GM12878 (cell line): ENCODE measurements at regions not wholly inside any gene's neighbourhood (a gene's known extent, or its start where the extent isn't known, plus 50 kb on each side); places are given as distances from the start of the nearest gene placed in this dataset.

Source experiments
- BCL11A ChIP-seq: IDR thresholded peaks from 2 replicates; pipeline ENCODE4 v1.6.1; 2011; ENCODE audit warnings: low read depth, low read length
- CBFB ChIP-seq: IDR thresholded peaks from 2 replicates; pipeline ENCODE4 v1.6.1; 2016; ENCODE audit warnings: antibody characterized with exemption, low read depth
- CBX5 ChIP-seq: sonication (generic); IDR thresholded peaks from 2 replicates; pipeline ENCODE4 v1.6.1; 2016; ENCODE audit warnings: low read depth, moderate library complexity, mild to moderate bottlenecking, inconsistent platforms
- CREM ChIP-seq: IDR thresholded peaks from 2 replicates; pipeline ENCODE4 v1.6.1; 2014; ENCODE audit warnings: antibody characterized with exemption, low read depth
- E2F4 ChIP-seq: IDR thresholded peaks from 2 replicates; pipeline ENCODE4 v1.6.1; 2012; ENCODE audit warnings: low read depth, low read length, improper control_type of control experiment
- EZH2 ChIP-seq: IDR thresholded peaks from 2 replicates; pipeline ENCODE4 v1.6.1; 2012; ENCODE audit warnings: low read depth, mild to moderate bottlenecking, control low read depth, inconsistent platforms, low read length, borderline replicate concordance; ENCODE audit not compliant: control insufficient read depth
- HCFC1 ChIP-seq: fragments of 150-350 bp; IDR thresholded peaks from 2 replicates; pipeline ENCODE4 v1.6.1; 2014; ENCODE audit warnings: low read length
- IKZF2 ChIP-seq, 2 experiments: fragments of 450-650 bp; IDR thresholded peaks; 2 replicates each; pipeline ENCODE4 v1.6.1; 2017; ENCODE audit warnings: mild to moderate bottlenecking in 2 of 2, moderate library complexity in 2 of 2
- PBX3 ChIP-seq: IDR thresholded peaks from 2 replicates; pipeline ENCODE4 v1.6.1; 2011; ENCODE audit warnings: mild to moderate bottlenecking, low read depth, low read length, moderate library complexity; ENCODE audit not compliant: insufficient replicate concordance
- PRDM15 ChIP-seq: fragments of 450-650 bp; formaldehyde crosslinking; IDR thresholded peaks from 2 replicates; pipeline ENCODE4 v1.4.0; 2020; ENCODE audit warnings: mild to moderate bottlenecking, moderate library complexity
- REST ChIP-seq: IDR thresholded peaks from 2 replicates; pipeline ENCODE4 v1.6.1; 2012; ENCODE audit warnings: mild to moderate bottlenecking, low read depth, low read length
- SIN3A ChIP-seq: IDR thresholded peaks from 2 replicates; pipeline ENCODE4 v1.6.1; 2012; ENCODE audit warnings: low read depth, low read length, improper control_type of control experiment
- SMAD1 ChIP-seq: fragments of 450-650 bp; IDR thresholded peaks from 2 replicates; pipeline ENCODE4 v1.6.1; 2018; ENCODE audit warnings: mild to moderate bottlenecking, low read depth; ENCODE audit not compliant: partially characterized antibody
- SMAD5 ChIP-seq: IDR thresholded peaks from 2 replicates; pipeline ENCODE4 v1.6.1; 2016; ENCODE audit warnings: antibody characterized with exemption, low read depth
- USF2 ChIP-seq: IDR thresholded peaks from 2 replicates; pipeline ENCODE4 v1.6.1; 2011; ENCODE audit warnings: low read depth, low read length, improper control_type of control experiment, borderline replicate concordance
- ZZZ3 ChIP-seq: IDR thresholded peaks from 2 replicates; pipeline ENCODE4 v1.6.1; 2011; ENCODE audit warnings: low read depth; ENCODE audit not compliant: control insufficient read depth, insufficient read length

GRCh38 chr6:26234421-26235301, 130.3 kb upstream of the BTN3A2 start (continued):
- TF ChIP-seq PRDM15 (CRISPR knock-in tag) (peak; percentile 69), ZZZ3 (no peak), PBX3 (peak; percentile 55), E2F4 (no peak), CREM (peak; percentile 88), EZH2 (no peak), SIN3A (peak; percentile 89; the same call in 1 of the 2 replicates), SMAD1 (peak; percentile 100), USF2 (peak; percentile 48; the same call in 1 of the 2 replicates), SMAD5 (peak; percentile 99), BCL11A (0 out of 2 replicates have a peak, but pooled peaks have one; percentile 37), HCFC1 (peak; percentile 4; the same call in 1 of the 2 replicates), IKZF2 (IDR thresholded peaks at IDR 0.05) (peak; percentile 71 to 83; a peak in 3 of 4 replicates), CBFB (peak; percentile 93; the same call in 1 of the 2 replicates), CBX5 (no peak), REST (no peak)
